Activated CD4-positive, CD25-positive, alpha-beta regulatory T cell treated with anti-CD3 and anti-CD28 coated beads, Interleukin-2, amount 50 U/mL, for 72 hours (primary cell): ENCODE measurements at regions not wholly inside any gene's neighbourhood (a gene's known extent, or its start where the extent isn't known, plus 50 kb on each side); places are given as distances from the start of the nearest gene placed in this dataset.

Source experiments
- DNase-seq: peaks from one replicate; pipeline ENCODE4 v3.0.0; 2021

- no peak for DNase-seq
Observed at GRCh38 chr9:135326141-135326540, 153.4 kb upstream of the PPP1R26 start.

- no peak for DNase-seq
Observed at GRCh38 chr9:135326633-135327152, 152.9 kb upstream of the PPP1R26 start.

- no peak for DNase-seq
Observed at GRCh38 chr9:135328485-135329417, 150.8 kb upstream of the PPP1R26 start.

- DNase-seq: no peak
Observed at GRCh38 chr9:135329571-135330306, 149.8 kb upstream of the PPP1R26 start.

- DNase-seq: no peak
Observed at GRCh38 chr9:135330307-135330631, 149.3 kb upstream of the PPP1R26 start.

GRCh38 chr9:135330685-135331590 is 148.6 kb upstream of the PPP1R26 start:
- no peak for DNase-seq

- no peak for DNase-seq
Observed at GRCh38 chr9:135332516-135332915, 147.1 kb upstream of the PPP1R26 start.

- DNase-seq: peak; percentile 2
Observed at GRCh38 chr9:135332979-135333748, 146.4 kb upstream of the PPP1R26 start.

GRCh38 chr9:135334953-135335460 is 144.6 kb upstream of the PPP1R26 start:
- DNase-seq: peak; percentile 2

GRCh38 chr9:135335691-135336181 is 143.8 kb upstream of the PPP1R26 start:
- no peak for DNase-seq

- DNase-seq: peak; percentile 2
Observed at GRCh38 chr9:135336722-135337527, 142.7 kb upstream of the PPP1R26 start.

- DNase-seq: peak; percentile 25
Observed at GRCh38 chr9:135338546-135338945, 141.0 kb upstream of the PPP1R26 start.

- peak; percentile 16 for DNase-seq
Observed at GRCh38 chr9:135339378-135339973, 140.1 kb upstream of the PPP1R26 start.

GRCh38 chr9:135340143-135340655 is 139.4 kb upstream of the PPP1R26 start:
- DNase-seq: no peak

GRCh38 chr9:135340726-135341475 is 138.7 kb upstream of the PPP1R26 start:
- no peak for DNase-seq

GRCh38 chr9:135341612-135342169 is 137.9 kb upstream of the PPP1R26 start:
- no peak for DNase-seq

GRCh38 chr9:135342206-135343130 is 137.1 kb upstream of the PPP1R26 start:
- no peak for DNase-seq

GRCh38 chr9:135343136-135343535 is 136.4 kb upstream of the PPP1R26 start:
- no peak for DNase-seq
